Thyroid gland (tissue), 4 donors: ENCODE measurements at regions not wholly inside any gene's neighbourhood (a gene's known extent, or its start where the extent isn't known, plus 50 kb on each side); places are given as distances from the start of the nearest gene placed in this dataset.

ENCODE experiments used
- CTCF ChIP-seq, 6 experiments: fragments of 200-600 bp in 3 of 6; fragments of 450-650 bp in 3 of 6; sonication (generic) in 3 of 6; IDR thresholded peaks; one replicate each; pipeline ENCODE4 v1.5.1; 2016 to 2019; ENCODE audit warnings: antibody characterized with exemption in 6 of 6, mild to moderate bottlenecking in 2 of 6, inconsistent platforms in 1 of 6, moderate library complexity in 1 of 6
- POLR2A ChIP-seq, 2 donors: fragments of 450-650 bp; IDR thresholded peaks; one replicate each; pipeline ENCODE4 v1.6.1; 2017; ENCODE audit warnings: antibody characterized with exemption in 2 of 2, mild to moderate bottlenecking in 2 of 2, moderate library complexity in 1 of 2

GRCh38 chr10:108989976-108990375 lies 933.3 kb downstream of the XPNPEP1 start:
- no peak for TF ChIP-seq CTCF (IDR thresholded peaks at IDR 0.05)
- TF ChIP-seq POLR2A (IDR thresholded peaks at IDR 0.05) = no peak
